HG02943 (cell line): ENCODE measurements at regions not wholly inside any gene's neighbourhood (a gene's known extent, or its start where the extent isn't known, plus 50 kb on each side); places are given as distances from the start of the nearest gene placed in this dataset.

ENCODE experiments used
- ATAC-seq: cut with Tn5 transposase; IDR thresholded peaks from one replicate; pipeline ENCODE4 v1.9.1; 2021; ENCODE audit warnings: mild to moderate bottlenecking, low read depth, moderate library complexity; ENCODE audit not compliant: unreplicated experiment

- ATAC-seq = no peak
Measured at GRCh38 chr13:47831265-47831664, 169.8 kb downstream of the SUCLA2 start.

GRCh38 chr13:47829690-47830089 lies 171.4 kb downstream of the SUCLA2 start:
- no peak for ATAC-seq

DNA sequence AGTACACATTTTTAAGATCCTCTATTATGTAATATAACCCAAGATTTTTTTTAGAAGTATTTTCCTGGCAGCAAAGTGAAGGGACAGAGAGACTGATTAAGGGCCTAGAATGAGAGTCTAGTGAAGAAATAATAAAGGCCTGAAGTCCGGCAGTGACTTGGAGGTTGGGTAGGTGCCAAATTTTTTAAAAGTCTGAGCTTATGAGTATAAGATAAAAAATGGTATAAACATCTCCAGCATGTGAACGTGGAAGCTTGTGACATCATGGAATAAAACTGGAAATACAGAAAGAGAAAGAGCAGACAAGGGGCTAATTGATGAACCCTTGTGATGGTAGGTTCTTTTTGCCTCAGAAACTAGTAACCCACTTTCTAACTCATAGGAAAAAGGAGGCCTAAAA lies 174.6 kb downstream of the SUCLA2 start:
- ATAC-seq = no peak

DNA sequence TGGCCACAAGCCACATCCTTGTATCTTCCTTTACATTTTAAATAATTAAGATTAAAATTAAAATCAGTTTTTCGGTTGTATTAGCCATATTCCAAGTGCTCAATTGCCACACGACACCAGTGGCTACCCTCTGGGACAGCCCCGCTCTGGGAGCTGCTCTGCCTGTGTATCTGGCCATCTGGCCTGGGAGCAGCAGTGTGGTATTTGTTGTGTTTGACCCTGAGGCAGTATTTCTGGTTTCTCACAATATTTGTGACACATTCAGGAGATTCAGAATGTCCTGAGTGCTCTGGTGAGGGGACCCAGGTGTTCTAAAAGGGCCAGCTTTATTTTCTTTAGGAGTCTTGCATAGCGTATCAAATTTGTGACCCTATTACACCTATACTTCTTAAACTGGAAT lies 179.0 kb downstream of the SUCLA2 start:
- no peak for ATAC-seq

DNA sequence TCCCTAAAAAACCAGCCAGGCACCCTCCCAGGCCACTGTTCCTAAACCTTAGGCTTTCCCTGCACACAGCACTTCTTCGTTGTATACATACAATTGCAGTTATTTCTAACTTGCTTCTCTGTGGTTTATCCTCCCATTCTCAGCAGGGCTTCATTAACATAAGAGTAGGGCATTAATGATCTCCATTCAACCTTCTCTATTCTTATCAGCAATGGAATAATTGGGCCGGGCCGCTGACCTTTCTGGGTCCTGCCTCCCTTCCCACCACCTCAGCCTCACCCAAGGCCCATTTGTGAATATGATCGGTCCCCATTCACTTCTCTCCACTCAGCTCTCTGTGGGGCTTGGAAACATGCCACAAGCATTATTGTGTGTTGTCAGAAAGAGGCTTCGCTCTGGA lies 184.2 kb downstream of the SUCLA2 start:
- no peak for ATAC-seq

DNA sequence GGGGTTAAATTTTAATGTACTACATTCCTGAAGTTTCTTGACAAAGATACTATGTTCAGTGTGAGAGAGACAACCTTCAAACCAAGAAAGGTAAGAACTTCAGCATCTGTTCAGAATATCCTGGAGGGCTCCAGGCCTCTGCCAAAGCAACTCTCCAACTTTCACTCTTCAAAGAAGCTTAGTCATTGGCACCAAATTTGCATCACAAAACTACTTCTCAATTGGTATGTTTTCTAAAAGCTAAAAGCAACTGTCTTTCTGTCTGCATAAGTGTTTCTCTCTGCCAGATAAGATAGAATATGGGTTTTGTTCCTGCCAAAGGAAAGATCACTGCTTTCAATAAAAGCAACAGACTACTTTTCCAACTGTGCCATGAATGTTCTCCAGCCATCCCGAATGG lies 187.4 kb downstream of the SUCLA2 start:
- ATAC-seq = no peak

GRCh38 chr13:47809411-47809810 lies 191.7 kb downstream of the SUCLA2 start:
- ATAC-seq = no peak

DNA sequence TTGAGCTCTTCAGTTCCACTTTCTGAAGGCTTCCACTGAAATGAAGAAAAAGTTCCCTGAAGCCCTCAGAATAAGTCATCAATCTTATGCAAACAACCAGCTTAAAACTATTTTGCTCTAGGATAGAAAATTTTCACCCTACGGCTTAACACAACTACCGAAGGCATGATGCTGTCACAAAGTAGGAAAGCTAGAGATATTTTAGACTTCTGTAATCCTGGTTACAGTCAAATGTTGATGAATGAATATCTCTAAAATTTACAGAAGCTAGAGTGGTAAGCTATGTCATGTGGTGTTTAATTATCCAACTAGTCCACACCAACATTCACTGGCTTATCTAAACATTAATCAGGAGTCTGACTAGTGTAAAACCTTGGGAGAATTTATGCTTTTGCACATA lies 197.9 kb downstream of the SUCLA2 start:
- no peak for ATAC-seq

GRCh38 chr13:47801555-47801954 lies 199.5 kb downstream of the SUCLA2 start:
- ATAC-seq = no peak

GRCh38 chr13:47800593-47800992 lies 200.5 kb downstream of the SUCLA2 start:
- no peak for ATAC-seq

DNA sequence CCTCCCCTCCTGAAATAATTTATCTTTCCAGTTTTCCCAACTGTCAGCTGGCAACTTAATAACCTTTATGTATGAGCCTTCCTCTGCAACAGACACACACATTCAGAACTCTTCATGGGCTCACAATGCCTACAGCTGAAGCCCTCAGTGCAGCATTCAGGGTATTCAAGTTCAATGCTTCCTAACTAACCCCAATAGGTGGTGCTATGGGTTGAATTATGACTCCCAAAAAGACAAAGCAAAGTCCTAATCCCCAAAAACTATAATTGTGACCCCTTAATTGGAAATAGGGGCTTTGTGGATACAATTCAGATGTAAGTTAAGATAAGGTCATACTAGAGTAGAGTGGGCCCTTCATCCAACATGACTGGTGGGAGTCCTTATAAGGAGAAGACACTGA lies 202.2 kb downstream of the SUCLA2 start:
- ATAC-seq = no peak

- ATAC-seq = no peak
Measured at GRCh38 chr13:47798194-47798593, 202.9 kb downstream of the SUCLA2 start.

DNA sequence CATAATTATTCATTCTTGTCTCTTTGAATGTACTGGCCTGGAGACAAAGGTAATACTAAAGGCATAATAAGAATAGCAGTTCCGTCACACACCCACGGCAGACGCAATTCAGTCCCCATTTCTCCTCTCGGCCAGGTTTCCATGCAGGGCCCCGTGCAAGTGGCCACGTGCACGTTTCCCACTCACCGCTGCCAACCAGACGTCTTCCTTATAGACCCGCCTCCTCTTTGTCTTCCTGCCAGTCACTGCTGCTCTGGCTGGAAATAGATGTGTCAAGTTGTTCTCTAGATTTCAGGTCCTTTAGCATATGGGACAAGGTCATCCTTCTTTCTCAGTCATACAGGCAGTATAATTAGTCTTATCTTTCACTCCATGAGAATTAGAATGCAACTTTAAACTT lies 204.3 kb downstream of the SUCLA2 start:
- no peak for ATAC-seq

GRCh38 chr13:47794963-47795362 lies 206.1 kb downstream of the SUCLA2 start:
- ATAC-seq = no peak

- ATAC-seq = no peak
Measured at GRCh38 chr13:47790755-47791154, 210.3 kb downstream of the SUCLA2 start.

GRCh38 chr13:47788844-47789243 lies 212.2 kb downstream of the SUCLA2 start:
- ATAC-seq = no peak

DNA sequence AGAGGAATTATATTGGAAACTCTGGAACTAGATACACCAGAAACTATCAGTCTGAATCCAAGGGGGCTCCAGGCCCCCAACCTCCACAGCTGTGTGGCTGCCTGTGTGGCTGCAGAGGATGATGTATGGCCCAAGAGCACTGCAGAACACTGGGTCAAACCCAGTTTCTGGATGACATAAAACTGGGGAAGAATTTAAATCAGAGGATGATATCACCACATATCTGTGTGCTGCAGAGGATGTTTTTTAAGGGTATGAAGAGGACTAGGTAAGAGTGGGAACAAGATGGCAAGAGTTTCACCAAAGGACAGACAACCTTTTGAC lies 226.4 kb downstream of the SUCLA2 start:
- no peak for ATAC-seq

DNA sequence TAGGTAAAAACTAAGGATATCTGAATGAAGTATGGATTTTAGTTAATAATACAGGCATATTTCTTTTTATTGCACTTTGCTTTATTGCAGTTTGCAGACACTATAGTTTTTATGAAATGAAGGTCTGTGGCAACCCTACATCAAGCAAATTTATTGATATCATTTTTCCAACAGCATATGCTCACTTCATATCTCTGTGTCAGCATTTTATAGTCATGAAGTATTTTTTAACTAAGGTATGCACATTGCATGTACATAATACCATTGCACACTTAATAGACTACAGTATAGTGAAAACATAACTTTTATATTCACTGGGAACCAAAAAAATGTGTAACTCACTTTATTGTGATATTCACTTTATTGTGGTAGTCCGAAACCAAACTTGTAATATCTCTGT lies 236.3 kb downstream of the SUCLA2 start:
- no peak for ATAC-seq

GRCh38 chr13:47757466-47758080 lies 243.5 kb downstream of the SUCLA2 start:
- no peak for ATAC-seq

- ATAC-seq = no peak
Measured at GRCh38 chr13:47747901-47748300, 253.2 kb downstream of the SUCLA2 start.

DNA sequence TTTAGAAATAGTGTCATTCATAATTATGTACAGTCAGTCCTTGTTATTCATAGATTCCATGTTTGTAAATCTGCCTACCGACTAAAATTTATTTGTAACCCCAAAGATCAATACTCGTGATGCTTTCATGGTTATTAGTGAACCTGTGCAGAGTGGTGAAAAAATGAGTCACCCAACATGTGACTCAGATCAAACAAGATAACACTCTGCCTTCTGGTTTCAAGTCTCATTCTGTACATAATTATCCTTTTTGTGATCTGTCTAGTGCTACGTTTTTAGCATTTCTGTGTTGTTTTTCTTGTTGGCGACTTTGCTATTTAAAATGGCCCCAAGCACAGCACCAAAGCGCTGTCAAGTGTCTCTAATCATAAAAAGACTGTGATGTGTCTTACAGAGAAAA lies 274.7 kb downstream of the SUCLA2 start:
- no peak for ATAC-seq

DNA sequence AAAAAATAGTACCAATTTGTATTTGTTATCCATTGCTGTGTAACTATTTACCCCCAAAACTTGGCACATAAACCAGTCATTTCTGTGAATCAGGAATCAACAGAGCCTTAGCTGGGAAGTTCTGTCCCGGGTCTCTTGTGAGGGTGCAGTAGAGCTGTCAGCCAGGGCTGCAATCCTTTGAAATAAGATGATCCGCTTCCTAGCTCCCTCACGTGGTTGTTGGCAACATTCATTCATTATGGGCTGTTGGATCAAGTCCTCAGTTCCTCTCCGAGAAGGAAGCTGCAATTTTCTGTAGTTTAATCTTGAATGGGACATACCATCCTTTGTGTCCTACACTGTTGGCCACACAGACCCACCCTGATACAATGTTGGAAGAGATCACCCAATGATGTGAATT lies 277.2 kb downstream of the SUCLA2 start:
- no peak for ATAC-seq

DNA sequence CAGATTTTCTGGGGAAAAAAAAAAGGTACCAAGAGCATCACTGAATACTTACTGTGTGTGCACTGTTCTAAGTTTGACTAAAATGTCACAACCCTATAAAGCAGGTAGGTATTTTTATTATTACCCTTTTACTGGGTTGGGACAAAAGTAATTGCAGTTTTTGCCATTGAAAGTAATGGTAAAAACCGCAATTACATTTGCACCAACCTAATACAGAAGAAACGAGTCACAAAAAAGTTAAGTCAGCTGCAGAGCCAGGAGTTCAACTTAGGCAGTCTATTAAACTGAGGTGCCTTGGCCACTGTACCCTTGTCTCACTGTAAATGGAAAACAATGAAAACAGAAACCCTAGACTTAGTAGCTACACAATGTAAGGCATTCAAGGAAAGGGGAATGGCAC lies 281.9 kb downstream of the SUCLA2 start:
- no peak for ATAC-seq
